RKO (cell line): ENCODE measurements at regions not wholly inside any gene's neighbourhood (a gene's known extent, or its start where the extent isn't known, plus 50 kb on each side); places are given as distances from the start of the nearest gene placed in this dataset.

Experiments used
- DNase-seq: peaks from one replicate; pipeline ENCODE4 v3.0.0-alpha.2; 2016; ENCODE audit warnings: low spot score

GRCh38 chr15:39281094-39281493 is 299.8 kb upstream of the THBS1 start:
- no peak for DNase-seq

- DNase-seq: no peak
Measured at GRCh38 chr15:39282663-39283208, 298.1 kb upstream of the THBS1 start.

- DNase-seq: no peak
Measured at GRCh38 chr15:39283531-39283930, 297.3 kb upstream of the THBS1 start.

GRCh38 chr15:39285071-39285470 is 295.8 kb upstream of the THBS1 start:
- DNase-seq: no peak

- no peak for DNase-seq
Measured at GRCh38 chr15:39285663-39286062, 295.2 kb upstream of the THBS1 start.

- DNase-seq: no peak
Measured at GRCh38 chr15:39286706-39287105, 294.2 kb upstream of the THBS1 start.

- no peak for DNase-seq
Measured at GRCh38 chr15:39287322-39288195, 293.3 kb upstream of the THBS1 start.

GRCh38 chr15:39290711-39291435 is 290.0 kb upstream of the THBS1 start:
- DNase-seq: no peak

- DNase-seq: no peak
Measured at GRCh38 chr15:39291690-39292089, 289.2 kb upstream of the THBS1 start.

GRCh38 chr15:39296955-39297354 is 283.9 kb upstream of the THBS1 start:
- DNase-seq: no peak

GRCh38 chr15:39298271-39298962 is 282.5 kb upstream of the THBS1 start:
- no peak for DNase-seq

- DNase-seq: no peak
Measured at GRCh38 chr15:39299486-39300267, 281.2 kb upstream of the THBS1 start.

GRCh38 chr15:39300451-39301153 is 280.3 kb upstream of the THBS1 start:
- DNase-seq: peak; percentile 1

GRCh38 chr15:39301589-39301999 is 279.3 kb upstream of the THBS1 start:
- DNase-seq: no peak

- DNase-seq: no peak
Measured at GRCh38 chr15:39302936-39303335, 277.9 kb upstream of the THBS1 start.

GRCh38 chr15:39304201-39304841 is 276.6 kb upstream of the THBS1 start:
- DNase-seq: no peak

GRCh38 chr15:39304931-39305728 is 275.7 kb upstream of the THBS1 start:
- DNase-seq: no peak

- no peak for DNase-seq
Measured at GRCh38 chr15:39310633-39311032, 270.2 kb upstream of the THBS1 start.

GRCh38 chr15:39312984-39313383 is 267.9 kb upstream of the THBS1 start:
- peak; percentile 4 for DNase-seq

- DNase-seq: no peak
Measured at GRCh38 chr15:39313467-39313866, 267.4 kb upstream of the THBS1 start.
